ENCODE measurements at regions not wholly inside any gene's neighbourhood (a gene's known extent, or its start where the extent isn't known, plus 50 kb on each side); places are given as distances from the start of the nearest gene placed in this dataset.

GRCh38 chr2:64874593-64874992 is 114.6 kb upstream of the SLC1A4 start:
- peaks cover 9% of the 10 kb centered on the region for H3K4me1 Mint-ChIP-seq (ENCODE audit: low read depth, unreplicated experiment)
- H3K9me3 Mint-ChIP-seq (ENCODE audit: unreplicated experiment): no peaks in the 10 kb centered on the region
- no peak for TF ChIP-seq CTCF (IDR thresholded peaks at IDR 0.05; ENCODE audit: partially characterized antibody, unreplicated experiment)

GRCh38 chr2:64875368-64875767 is 113.8 kb upstream of the SLC1A4 start:
- DNase-seq: no peak
- TF ChIP-seq CTCF (IDR thresholded peaks at IDR 0.05; ENCODE audit: partially characterized antibody, unreplicated experiment): no peak
- Mint-ChIP-seq H3K9me3 (ENCODE audit: unreplicated experiment) (peaks cover 3% of the 10 kb centered on the region), H3K27ac (ENCODE audit: unreplicated experiment) (no peak overlapping the region), H3K27me3 (ENCODE audit: unreplicated experiment) (peaks cover 4% of the 10 kb centered on the region), H3K36me3 (ENCODE audit: unreplicated experiment) (no peaks in the 10 kb centered on the region), H3K4me1 (ENCODE audit: low read depth, unreplicated experiment) (peaks cover 9% of the 10 kb centered on the region), H3K4me3 (ENCODE audit: unreplicated experiment) (no peak overlapping the region)

More at GRCh38 chr2:64874593-64874992, 114.6 kb upstream of the SLC1A4 start:
- peaks cover 4% of the 10 kb centered on the region for H3K27me3 Mint-ChIP-seq (ENCODE audit: unreplicated experiment)
- H3K27ac Mint-ChIP-seq (ENCODE audit: unreplicated experiment): no peak overlapping the region
- no peak for DNase-seq
- no peak overlapping the region for H3K4me3 Mint-ChIP-seq (ENCODE audit: unreplicated experiment)
- H3K36me3 Mint-ChIP-seq (ENCODE audit: unreplicated experiment): no peaks in the 10 kb centered on the region

- Mint-ChIP-seq H3K27ac (ENCODE audit: unreplicated experiment) (peak overlapping the region; percentile 95), H3K36me3 (ENCODE audit: unreplicated experiment) (no peaks in the 10 kb centered on the region), H3K9me3 (ENCODE audit: unreplicated experiment) (peaks cover 3% of the 10 kb centered on the region), H3K4me3 (ENCODE audit: unreplicated experiment) (peak overlapping the region; percentile 67), H3K4me1 (ENCODE audit: low read depth, unreplicated experiment) (peaks cover 9% of the 10 kb centered on the region), H3K27me3 (ENCODE audit: unreplicated experiment) (peaks cover 6% of the 10 kb centered on the region)
- peak; percentile 25 for DNase-seq
- no peak for TF ChIP-seq CTCF (IDR thresholded peaks at IDR 0.05; ENCODE audit: partially characterized antibody, unreplicated experiment)
Measured at GRCh38 chr2:64876137-64876647, 113.0 kb upstream of the SLC1A4 start.

- Mint-ChIP-seq H3K27me3 (ENCODE audit: unreplicated experiment) (peaks cover 6% of the 10 kb centered on the region), H3K9me3 (ENCODE audit: unreplicated experiment) (peaks cover 3% of the 10 kb centered on the region), H3K4me1 (ENCODE audit: low read depth, unreplicated experiment) (peaks cover 9% of the 10 kb centered on the region), H3K27ac (ENCODE audit: unreplicated experiment) (no peak overlapping the region), H3K4me3 (ENCODE audit: unreplicated experiment) (no peak overlapping the region), H3K36me3 (ENCODE audit: unreplicated experiment) (no peaks in the 10 kb centered on the region)
- no peak for TF ChIP-seq CTCF (IDR thresholded peaks at IDR 0.05; ENCODE audit: partially characterized antibody, unreplicated experiment)
- no peak for DNase-seq
Measured at GRCh38 chr2:64879745-64880144, 109.5 kb upstream of the SLC1A4 start.

GRCh38 chr2:64880193-64880951 is 108.8 kb upstream of the SLC1A4 start:
- no peaks in the 10 kb centered on the region for H3K36me3 Mint-ChIP-seq (ENCODE audit: unreplicated experiment)
- peaks cover 3% of the 10 kb centered on the region for H3K9me3 Mint-ChIP-seq (ENCODE audit: unreplicated experiment)
- no peak overlapping the region for H3K4me3 Mint-ChIP-seq (ENCODE audit: unreplicated experiment)
- no peak overlapping the region for H3K27ac Mint-ChIP-seq (ENCODE audit: unreplicated experiment)
- peaks cover 7% of the 10 kb centered on the region for H3K4me1 Mint-ChIP-seq (ENCODE audit: low read depth, unreplicated experiment)
- no peak for TF ChIP-seq CTCF (IDR thresholded peaks at IDR 0.05; ENCODE audit: partially characterized antibody, unreplicated experiment)
- no peak for DNase-seq
- H3K27me3 Mint-ChIP-seq (ENCODE audit: unreplicated experiment): peaks cover 4% of the 10 kb centered on the region
